ENCODE measurements at regions not wholly inside any gene's neighbourhood (a gene's known extent, or its start where the extent isn't known, plus 50 kb on each side); places are given as distances from the start of the nearest gene placed in this dataset.
"Not testable (repeated sequence)": the region's sequence is repeated elsewhere in the genome, so short reads cannot be mapped to it uniquely, and the experiment has no call there.

GRCh38 chr5:71816307-71816706 lies 97.2 kb downstream of the CARTPT start:
- no peak for DNase-seq
- no peak for ATAC-seq
- intact Hi-C loops (cut with micrococcal nuclease), result no loop called here

- intact Hi-C loops (cut with micrococcal nuclease), result no loop called here
- DNase-seq (no peak), ATAC-seq (no peak)
These were observed 98.8 kb downstream of the CARTPT start for GRCh38 chr5:71817891-71818290.

GRCh38 chr5:71821029-71821428 lies 102.0 kb downstream of the CARTPT start:
- ATAC-seq (no peak), DNase-seq (no peak)
- intact Hi-C loops (cut with micrococcal nuclease), result no loop called here

- ATAC-seq; intact Hi-C loops (cut with micrococcal nuclease); DNase-seq: not testable (repeated sequence)
These were observed 103.0 kb downstream of the CARTPT start for GRCh38 chr5:71822065-71822464.

- DNase-seq, result no peak
- intact Hi-C loops (cut with micrococcal nuclease), result no loop called here
- no peak for ATAC-seq
These were observed 106.9 kb downstream of the CARTPT start for GRCh38 chr5:71825992-71826391.

- intact Hi-C loops (cut with micrococcal nuclease), result no loop called here
- no peak for DNase-seq
- ATAC-seq, result no peak
These were observed 109.4 kb downstream of the CARTPT start for GRCh38 chr5:71828291-71829040.

- DNase-seq, result no peak
- no peak for ATAC-seq
- intact Hi-C loops (cut with micrococcal nuclease), result no loop called here
These were observed 110.1 kb downstream of the CARTPT start for GRCh38 chr5:71829206-71829605.

GRCh38 chr5:71830681-71831539 lies 111.8 kb downstream of the CARTPT start:
- peak; percentile 84 for DNase-seq
- ATAC-seq, result peak; percentile 95
- intact Hi-C loops (cut with micrococcal nuclease), result no loop called here

- intact Hi-C loops (cut with micrococcal nuclease), result no loop called here
- DNase-seq (no peak), ATAC-seq (no peak)
These were observed 114.0 kb downstream of the CARTPT start for GRCh38 chr5:71832812-71833715.

- DNase-seq, result no peak
- intact Hi-C loops (cut with micrococcal nuclease), result no loop called here
- ATAC-seq, result no peak
These were observed 115.5 kb downstream of the CARTPT start for GRCh38 chr5:71834601-71835000.

GRCh38 chr5:71836084-71836483 lies 117.0 kb downstream of the CARTPT start:
- ATAC-seq (no peak), DNase-seq (no peak)
- intact Hi-C loops (cut with micrococcal nuclease), result no loop called here

GRCh38 chr5:71836559-71837112 lies 117.6 kb downstream of the CARTPT start:
- ATAC-seq (no peak), DNase-seq (no peak)
- intact Hi-C loops (cut with micrococcal nuclease), result no loop called here

GRCh38 chr5:71838286-71838685 lies 119.2 kb downstream of the CARTPT start:
- ATAC-seq, result no peak
- DNase-seq, result no peak
- intact Hi-C loops (cut with micrococcal nuclease), result no loop called here

GRCh38 chr5:71839096-71839884 lies 120.2 kb downstream of the CARTPT start:
- DNase-seq (no peak), ATAC-seq (peak; percentile 17)
- intact Hi-C loops (cut with micrococcal nuclease), result no loop called here

- intact Hi-C loops (cut with micrococcal nuclease), result no loop called here
- no peak for ATAC-seq
- DNase-seq, result no peak
These were observed 122.0 kb downstream of the CARTPT start for GRCh38 chr5:71841107-71841506.

- intact Hi-C loops (cut with micrococcal nuclease), result no loop called here
- no peak for ATAC-seq
- no peak for DNase-seq
These were observed 124.0 kb downstream of the CARTPT start for GRCh38 chr5:71843111-71843510.

GRCh38 chr5:71844862-71845261 lies 125.8 kb downstream of the CARTPT start:
- intact Hi-C loops (cut with micrococcal nuclease), result no loop called here
- no peak for ATAC-seq

GRCh38 chr5:71859515-71859914 lies 140.4 kb downstream of the CARTPT start:
- no peak for DNase-seq
- ATAC-seq, result peak; percentile 75
- intact Hi-C loops (cut with micrococcal nuclease), result no loop called here

More at GRCh38 chr5:71844862-71845261, 125.8 kb downstream of the CARTPT start:
- DNase-seq, result no peak
